Skin of body (tissue), 1 donor: ENCODE measurements at regions not wholly inside any gene's neighbourhood (a gene's known extent, or its start where the extent isn't known, plus 50 kb on each side); places are given as distances from the start of the nearest gene placed in this dataset.

Experiments
- DNase-seq: peaks from one replicate; lab custom pipeline; 2025; lab: John Stamatoyannopoulos, UW

GRCh38 chr5:155908543-155908942, 418.4 kb upstream of the SGCD start:
- DNase-seq: no peak

GRCh38 chr5:155912291-155912690, 414.7 kb upstream of the SGCD start:
- DNase-seq: no peak

GRCh38 chr5:155914766-155915165, 412.2 kb upstream of the SGCD start:
- DNase-seq: no peak

- no peak for DNase-seq
Observed at GRCh38 chr5:155915601-155916000, 411.4 kb upstream of the SGCD start.

- peak; percentile 83 for DNase-seq
Observed at GRCh38 chr5:155919126-155919525, 407.8 kb upstream of the SGCD start.

GRCh38 chr5:155919725-155920124, 407.2 kb upstream of the SGCD start:
- no peak for DNase-seq

GRCh38 chr5:155921621-155922020, 405.3 kb upstream of the SGCD start:
- no peak for DNase-seq

- DNase-seq: no peak
Observed at GRCh38 chr5:155923784-155924183, 403.2 kb upstream of the SGCD start.

- DNase-seq: no peak
Observed at GRCh38 chr5:155926031-155926430, 400.9 kb upstream of the SGCD start.

- no peak for DNase-seq
Observed at GRCh38 chr5:155926766-155927165, 400.2 kb upstream of the SGCD start.

- no peak for DNase-seq
Observed at GRCh38 chr5:155929112-155929511, 397.9 kb upstream of the SGCD start.

GRCh38 chr5:155934964-155935363, 392.0 kb upstream of the SGCD start:
- no peak for DNase-seq

- DNase-seq: no peak
Observed at GRCh38 chr5:155935723-155936122, 391.2 kb upstream of the SGCD start.

- DNase-seq: no peak
Observed at GRCh38 chr5:155936520-155937406, 390.2 kb upstream of the SGCD start.

GRCh38 chr5:155938051-155938450, 388.9 kb upstream of the SGCD start:
- DNase-seq: no peak

GRCh38 chr5:155941340-155941739, 385.6 kb upstream of the SGCD start:
- DNase-seq: no peak

- peak; percentile 11 for DNase-seq
Observed at GRCh38 chr5:155943516-155944407, 383.2 kb upstream of the SGCD start.

GRCh38 chr5:155947394-155948062, 379.4 kb upstream of the SGCD start:
- DNase-seq: no peak

GRCh38 chr5:155948576-155948975, 378.4 kb upstream of the SGCD start:
- DNase-seq: no peak

- DNase-seq: no peak
Observed at GRCh38 chr5:155952486-155953089, 374.4 kb upstream of the SGCD start.

GRCh38 chr5:155953335-155953734, 373.6 kb upstream of the SGCD start:
- DNase-seq: no peak
